Nephron (organoid): ENCODE measurements at regions not wholly inside any gene's neighbourhood (a gene's known extent, or its start where the extent isn't known, plus 50 kb on each side); places are given as distances from the start of the nearest gene placed in this dataset.

Source experiments
- H3K27ac Mint-ChIP-seq, 3 experiments: 2 replicates each; pipeline ENCODE4 v1.8.0; 2020; ENCODE audit warnings: mixed read lengths in 3 of 3, mild to moderate bottlenecking in 2 of 3, moderate library complexity in 1 of 3
- H3K27me3 Mint-ChIP-seq: 2 replicates; pipeline ENCODE4 v1.8.0; 2021; ENCODE audit warnings: low read depth, mild to moderate bottlenecking, moderate library complexity, mixed read lengths
- H3K36me3 Mint-ChIP-seq: 2 replicates; pipeline ENCODE4 v1.8.0; 2020; ENCODE audit warnings: low read depth, mixed read lengths
- H3K4me1 Mint-ChIP-seq: 2 replicates; pipeline ENCODE4 v1.8.0; 2020; ENCODE audit warnings: mixed read lengths
- H3K4me3 Mint-ChIP-seq, 3 experiments: 2 replicates each; pipeline ENCODE4 v1.8.0; 2020; ENCODE audit warnings: mild to moderate bottlenecking in 3 of 3, mixed read lengths in 3 of 3, moderate library complexity in 2 of 3
- H3K9me3 Mint-ChIP-seq: 2 replicates; pipeline ENCODE4 v1.8.0; 2020; ENCODE audit warnings: mixed read lengths
- TF ChIP-seq, protein P1 (sequence below), 3 experiments: fragments of 200-600 bp; sonication (generic); IDR thresholded peaks; one replicate each; pipeline ENCODE4 v1.5.0; 2021; ENCODE audit warnings: antibody characterized with exemption in 3 of 3; ENCODE audit not compliant: unreplicated experiment in 3 of 3

DNA sequence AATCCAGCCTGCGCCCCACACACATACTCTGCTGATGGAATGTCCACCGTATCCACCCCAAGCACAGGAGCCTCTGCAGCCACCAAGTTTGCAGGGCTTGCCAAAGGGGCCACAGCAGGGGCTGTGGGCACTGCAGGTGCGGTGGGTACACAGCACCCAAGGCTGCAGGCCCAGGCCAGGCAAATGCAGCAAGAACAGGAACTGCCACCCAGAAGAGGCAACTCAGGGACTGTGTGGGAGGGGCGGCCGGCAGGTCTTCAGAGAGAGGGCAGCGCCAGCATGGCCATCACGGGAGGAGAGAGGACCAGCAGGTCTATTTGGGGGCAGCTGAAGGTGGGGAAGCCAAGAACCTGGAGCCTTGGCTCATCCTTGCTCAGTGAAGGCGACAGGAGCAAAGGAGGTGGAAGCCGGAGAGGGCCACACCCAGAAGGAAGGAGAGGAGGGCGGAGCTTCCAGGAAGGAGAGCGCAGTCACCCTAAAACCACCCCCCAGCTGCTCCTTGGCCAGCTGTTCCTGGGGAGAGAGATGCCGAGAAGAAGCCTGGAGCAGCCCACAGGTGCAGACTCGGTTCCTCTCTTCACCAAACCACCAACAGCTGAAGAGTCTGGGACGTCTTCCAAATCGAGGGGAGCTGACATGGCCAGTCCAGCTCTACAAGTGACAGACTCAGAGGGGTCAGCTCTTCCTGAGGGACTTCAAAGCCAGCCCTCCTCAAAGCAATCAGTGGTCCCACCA, 265.1 kb upstream of the CDYL start:
- peak overlapping the region in 1 of 3 experiments; percentile 8 for H3K27ac Mint-ChIP-seq
- H3K27me3 Mint-ChIP-seq: peaks cover 9% of the 10 kb centered on the region
- H3K36me3 Mint-ChIP-seq: no peaks in the 10 kb centered on the region
- peaks cover 42% of the 10 kb centered on the region for H3K4me1 Mint-ChIP-seq
- no peaks in the 10 kb centered on the region for H3K9me3 Mint-ChIP-seq
- TF ChIP-seq, protein P1, sequence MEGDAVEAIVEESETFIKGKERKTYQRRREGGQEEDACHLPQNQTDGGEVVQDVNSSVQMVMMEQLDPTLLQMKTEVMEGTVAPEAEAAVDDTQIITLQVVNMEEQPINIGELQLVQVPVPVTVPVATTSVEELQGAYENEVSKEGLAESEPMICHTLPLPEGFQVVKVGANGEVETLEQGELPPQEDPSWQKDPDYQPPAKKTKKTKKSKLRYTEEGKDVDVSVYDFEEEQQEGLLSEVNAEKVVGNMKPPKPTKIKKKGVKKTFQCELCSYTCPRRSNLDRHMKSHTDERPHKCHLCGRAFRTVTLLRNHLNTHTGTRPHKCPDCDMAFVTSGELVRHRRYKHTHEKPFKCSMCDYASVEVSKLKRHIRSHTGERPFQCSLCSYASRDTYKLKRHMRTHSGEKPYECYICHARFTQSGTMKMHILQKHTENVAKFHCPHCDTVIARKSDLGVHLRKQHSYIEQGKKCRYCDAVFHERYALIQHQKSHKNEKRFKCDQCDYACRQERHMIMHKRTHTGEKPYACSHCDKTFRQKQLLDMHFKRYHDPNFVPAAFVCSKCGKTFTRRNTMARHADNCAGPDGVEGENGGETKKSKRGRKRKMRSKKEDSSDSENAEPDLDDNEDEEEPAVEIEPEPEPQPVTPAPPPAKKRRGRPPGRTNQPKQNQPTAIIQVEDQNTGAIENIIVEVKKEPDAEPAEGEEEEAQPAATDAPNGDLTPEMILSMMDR (IDR thresholded peaks at IDR 0.05; ENCODE audit: unreplicated experiment in 3 of 3): no peak
- H3K4me3 Mint-ChIP-seq: no peak overlapping the region

DNA sequence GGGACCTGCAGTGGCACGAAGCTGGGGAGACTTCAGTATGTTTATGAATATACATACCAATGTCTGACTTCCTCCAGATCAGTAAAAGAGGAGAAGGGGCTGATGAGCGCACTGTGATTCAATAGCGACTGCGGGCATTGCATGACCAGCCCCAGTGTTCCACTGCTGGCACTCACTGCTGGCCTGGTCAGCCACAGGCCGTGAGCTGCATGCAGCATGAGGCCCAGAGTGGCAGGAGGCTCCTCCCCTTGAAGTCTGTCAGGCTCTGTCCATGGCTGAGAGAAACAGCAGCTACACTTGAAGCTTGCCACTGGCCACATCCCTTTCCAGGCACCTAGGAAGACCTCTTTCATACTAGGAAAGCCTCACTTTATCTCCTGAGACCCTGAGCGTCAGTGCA, 265.9 kb upstream of the CDYL start:
- TF ChIP-seq, protein P1 (IDR thresholded peaks at IDR 0.05; ENCODE audit: unreplicated experiment in 3 of 3): no peak
- Mint-ChIP-seq H3K27ac (no peak overlapping the region), H3K4me1 (peaks cover 44% of the 10 kb centered on the region), H3K9me3 (no peaks in the 10 kb centered on the region), H3K36me3 (no peaks in the 10 kb centered on the region), H3K4me3 (no peak overlapping the region), H3K27me3 (peaks cover 8% of the 10 kb centered on the region)

DNA sequence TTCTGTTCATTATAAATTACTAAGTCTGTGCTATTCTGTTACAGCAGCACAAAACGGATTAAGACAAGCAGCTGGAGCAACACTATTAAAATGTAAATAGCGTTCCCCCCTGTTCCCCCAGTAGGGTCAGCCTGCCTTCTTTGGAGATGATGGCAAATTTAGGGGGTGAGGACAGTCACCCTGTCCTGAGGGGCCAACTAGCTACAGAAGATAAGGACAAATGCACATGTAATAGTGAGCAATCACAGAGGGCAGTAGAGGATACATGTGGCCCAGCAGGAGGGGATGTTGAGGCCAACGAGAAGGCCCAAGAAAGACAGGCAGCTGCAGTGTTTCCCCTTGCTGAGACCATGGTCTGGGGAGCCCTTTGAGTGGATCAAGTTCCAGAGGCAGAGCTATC, 266.7 kb upstream of the CDYL start:
- Mint-ChIP-seq H3K27ac (no peak overlapping the region), H3K9me3 (no peaks in the 10 kb centered on the region), H3K36me3 (no peaks in the 10 kb centered on the region), H3K27me3 (peaks cover 5% of the 10 kb centered on the region), H3K4me3 (no peak overlapping the region), H3K4me1 (peaks cover 44% of the 10 kb centered on the region)
- TF ChIP-seq, protein P1 (IDR thresholded peaks at IDR 0.05; ENCODE audit: unreplicated experiment in 3 of 3): no peak

DNA sequence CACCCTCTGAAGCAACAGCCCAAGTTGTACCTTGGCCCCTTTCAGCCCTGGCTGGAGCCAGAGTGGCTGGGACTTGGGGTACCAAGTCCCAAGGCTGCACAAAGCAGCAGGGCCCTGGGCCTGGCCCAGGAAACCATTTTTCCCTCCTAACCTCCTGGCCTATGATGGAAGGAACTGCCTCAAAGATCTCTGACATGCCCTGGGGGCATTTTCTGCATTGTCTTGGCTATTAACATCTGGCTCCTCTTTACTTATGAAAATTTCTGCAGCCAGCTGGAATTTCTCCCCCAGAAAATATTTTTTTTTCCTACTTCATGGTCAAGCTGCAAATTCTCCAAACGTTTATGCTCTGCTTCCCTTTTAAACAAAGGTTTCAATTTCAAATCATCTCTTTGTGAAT, 269.4 kb upstream of the CDYL start:
- Mint-ChIP-seq H3K4me3 (no peak overlapping the region), H3K27me3 (peaks cover 5% of the 10 kb centered on the region), H3K27ac (no peak overlapping the region), H3K9me3 (no peaks in the 10 kb centered on the region), H3K4me1 (peaks cover 38% of the 10 kb centered on the region), H3K36me3 (no peaks in the 10 kb centered on the region)
- TF ChIP-seq, protein P1 (IDR thresholded peaks at IDR 0.05; ENCODE audit: unreplicated experiment in 3 of 3): no peak

DNA sequence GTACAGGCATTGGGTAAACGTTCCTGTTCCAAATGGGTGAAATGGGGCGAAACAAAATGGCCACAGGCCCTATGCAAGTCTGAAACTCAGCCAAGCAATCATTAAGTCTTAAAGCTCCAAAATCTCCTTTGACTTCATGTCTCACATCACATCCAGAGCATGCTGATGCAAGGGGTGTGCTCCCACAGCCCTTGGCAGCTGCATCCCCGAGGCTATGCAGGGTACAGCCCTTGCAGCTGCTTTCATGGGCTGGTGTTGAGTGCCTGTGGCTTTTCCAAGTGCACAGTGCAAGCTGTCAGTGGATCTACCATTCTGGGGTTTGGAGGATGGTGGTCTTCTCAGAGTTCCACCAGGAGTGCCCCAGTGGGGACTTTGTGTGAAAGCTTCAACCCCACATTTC, 270.0 kb upstream of the CDYL start:
- H3K4me1 Mint-ChIP-seq: peaks cover 33% of the 10 kb centered on the region
- no peak overlapping the region for H3K4me3 Mint-ChIP-seq
- TF ChIP-seq, protein P1 (IDR thresholded peaks at IDR 0.05; ENCODE audit: unreplicated experiment in 3 of 3): no peak
- H3K27ac Mint-ChIP-seq: no peak overlapping the region
- no peaks in the 10 kb centered on the region for H3K9me3 Mint-ChIP-seq
- H3K36me3 Mint-ChIP-seq: no peaks in the 10 kb centered on the region
- H3K27me3 Mint-ChIP-seq: peaks cover 5% of the 10 kb centered on the region

DNA sequence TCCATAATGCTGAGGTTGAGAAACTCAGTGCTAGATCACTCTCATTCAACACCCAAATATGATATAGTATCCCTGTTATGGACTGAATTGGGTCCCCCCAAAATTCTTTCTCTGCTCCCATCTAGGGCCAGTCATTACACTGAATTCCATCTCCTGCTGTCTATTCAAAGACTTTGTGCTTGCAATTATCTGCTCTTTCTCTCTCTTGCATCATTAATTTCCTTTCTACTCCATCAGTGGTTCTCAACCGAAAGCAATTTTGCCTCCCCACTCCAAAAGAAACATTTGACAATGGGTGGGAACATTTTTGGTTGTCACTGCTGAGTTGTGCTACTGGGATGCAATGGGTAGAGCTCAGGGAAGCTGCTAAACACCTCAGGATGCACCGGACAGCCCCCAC, 271.5 kb upstream of the CDYL start:
- Mint-ChIP-seq H3K9me3 (no peaks in the 10 kb centered on the region), H3K27ac (no peak overlapping the region), H3K36me3 (no peaks in the 10 kb centered on the region), H3K4me1 (peaks cover 19% of the 10 kb centered on the region), H3K27me3 (no peaks in the 10 kb centered on the region), H3K4me3 (no peak overlapping the region)
- TF ChIP-seq, protein P1 (IDR thresholded peaks at IDR 0.05; ENCODE audit: unreplicated experiment in 3 of 3): no peak
